HG02571 (cell line): ENCODE measurements at regions not wholly inside any gene's neighbourhood (a gene's known extent, or its start where the extent isn't known, plus 50 kb on each side); places are given as distances from the start of the nearest gene placed in this dataset.
"Not testable (repeated sequence)": the region's sequence is repeated elsewhere in the genome, so short reads cannot be mapped to it uniquely, and the experiment has no call there.

Source experiments
- ATAC-seq: cut with Tn5 transposase; IDR thresholded peaks from one replicate; pipeline ENCODE4 v1.9.1; 2021; ENCODE audit warnings: mild to moderate bottlenecking, moderate library complexity; ENCODE audit not compliant: unreplicated experiment

DNA sequence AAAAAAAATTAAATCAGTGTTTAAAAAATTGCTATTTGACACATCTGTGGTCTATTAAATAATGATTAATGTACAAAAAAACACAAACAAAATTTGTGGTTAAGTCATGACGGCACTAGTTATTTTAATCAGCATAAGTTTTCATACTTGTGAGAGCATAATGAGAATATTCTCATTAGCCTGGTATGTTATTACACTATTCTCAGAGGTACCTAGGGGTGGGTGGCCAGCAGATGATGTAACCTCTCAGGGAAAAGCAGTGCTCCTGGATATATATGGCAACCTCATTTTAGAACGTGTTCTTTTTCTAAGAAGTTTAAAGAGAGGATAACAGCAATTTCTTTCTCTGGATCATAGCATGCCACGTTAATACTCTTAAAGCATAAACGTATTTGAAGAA, 109.2 kb downstream of the GJA1 start:
- no peak for ATAC-seq

DNA sequence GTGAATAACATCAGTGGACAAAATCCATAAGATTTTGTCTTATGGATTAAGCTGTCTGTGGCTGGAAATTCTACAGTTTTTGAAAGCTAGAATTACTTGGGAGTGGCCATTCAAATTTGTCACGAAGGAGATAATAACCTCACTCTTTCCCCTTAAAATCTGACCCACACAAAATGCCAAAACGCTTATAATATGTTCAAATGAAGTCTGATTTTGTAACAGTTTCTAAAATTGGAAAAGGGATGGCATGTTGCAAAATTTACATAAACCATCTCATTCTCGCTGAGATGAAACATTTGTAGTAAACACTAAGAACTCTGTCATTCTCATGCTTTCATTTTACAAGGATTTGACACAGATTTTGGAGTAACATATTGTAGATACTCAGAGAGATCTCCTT, 112.7 kb downstream of the GJA1 start:
- ATAC-seq = no peak

DNA sequence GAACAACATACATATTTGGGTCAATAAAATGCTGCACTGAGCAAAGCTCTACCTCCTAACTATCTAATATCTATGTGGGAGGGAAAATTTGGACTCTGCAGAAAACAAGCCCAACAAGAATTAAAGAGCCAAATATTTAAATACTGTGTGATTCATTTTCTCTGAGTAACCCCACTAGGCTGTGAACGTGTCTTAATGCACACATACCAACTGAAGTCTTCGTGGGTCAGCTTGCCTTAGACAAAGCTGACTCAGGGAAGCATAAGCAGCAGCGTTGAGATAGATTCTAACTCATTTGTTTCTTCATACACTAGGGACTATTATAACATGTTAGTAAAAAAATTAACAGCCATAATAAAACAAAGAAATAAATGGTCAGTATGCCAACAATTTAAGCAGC, 114.3 kb downstream of the GJA1 start:
- ATAC-seq = no peak

DNA sequence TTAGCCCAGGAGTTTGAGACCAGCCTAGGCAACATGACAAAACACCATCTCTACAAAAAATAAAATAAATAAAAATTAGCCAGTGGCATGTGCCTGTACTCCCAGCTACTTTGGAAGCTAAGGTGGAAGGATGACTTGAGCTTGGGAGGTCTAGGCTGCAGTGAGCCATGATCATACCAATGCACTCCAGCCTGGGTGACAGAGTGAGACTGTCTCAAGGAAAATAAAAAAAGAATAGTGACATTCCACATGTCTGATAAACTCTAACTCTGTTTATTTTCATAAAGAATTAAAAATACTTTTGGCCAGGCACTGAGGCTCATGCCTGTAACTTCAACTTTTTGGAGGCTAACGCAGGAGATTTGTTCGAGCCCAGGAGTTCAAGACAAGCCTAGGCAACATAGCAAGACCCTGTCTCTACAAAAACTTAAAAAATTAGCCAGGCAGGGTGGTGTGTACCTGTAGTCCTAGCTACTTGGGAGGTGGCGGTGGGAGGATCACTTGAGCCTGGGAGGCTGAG, 115.1 kb downstream of the GJA1 start:
- no peak for ATAC-seq

DNA sequence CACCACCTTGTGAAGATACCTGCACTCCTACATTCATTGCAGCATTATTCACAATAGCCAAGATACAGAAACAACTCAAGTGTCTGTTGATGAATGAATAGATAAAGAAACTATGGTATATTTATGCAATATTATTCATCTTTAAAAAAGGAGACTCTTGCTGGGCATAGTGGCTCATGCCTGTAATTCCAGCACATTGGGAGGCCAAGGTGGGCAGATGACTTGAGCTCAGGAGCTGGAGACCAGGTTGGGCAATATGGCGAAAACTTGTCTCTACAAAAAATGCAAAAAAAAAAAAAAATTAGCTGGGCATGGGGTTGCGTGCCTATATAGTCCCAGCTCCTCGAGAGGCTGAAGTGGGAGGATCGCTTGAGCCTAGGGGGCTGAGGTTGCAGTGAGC, 119.8 kb downstream of the GJA1 start:
- ATAC-seq = no peak

GRCh38 chr6:121556149-121556548, 120.7 kb downstream of the GJA1 start:
- ATAC-seq = not testable (repeated sequence)

DNA sequence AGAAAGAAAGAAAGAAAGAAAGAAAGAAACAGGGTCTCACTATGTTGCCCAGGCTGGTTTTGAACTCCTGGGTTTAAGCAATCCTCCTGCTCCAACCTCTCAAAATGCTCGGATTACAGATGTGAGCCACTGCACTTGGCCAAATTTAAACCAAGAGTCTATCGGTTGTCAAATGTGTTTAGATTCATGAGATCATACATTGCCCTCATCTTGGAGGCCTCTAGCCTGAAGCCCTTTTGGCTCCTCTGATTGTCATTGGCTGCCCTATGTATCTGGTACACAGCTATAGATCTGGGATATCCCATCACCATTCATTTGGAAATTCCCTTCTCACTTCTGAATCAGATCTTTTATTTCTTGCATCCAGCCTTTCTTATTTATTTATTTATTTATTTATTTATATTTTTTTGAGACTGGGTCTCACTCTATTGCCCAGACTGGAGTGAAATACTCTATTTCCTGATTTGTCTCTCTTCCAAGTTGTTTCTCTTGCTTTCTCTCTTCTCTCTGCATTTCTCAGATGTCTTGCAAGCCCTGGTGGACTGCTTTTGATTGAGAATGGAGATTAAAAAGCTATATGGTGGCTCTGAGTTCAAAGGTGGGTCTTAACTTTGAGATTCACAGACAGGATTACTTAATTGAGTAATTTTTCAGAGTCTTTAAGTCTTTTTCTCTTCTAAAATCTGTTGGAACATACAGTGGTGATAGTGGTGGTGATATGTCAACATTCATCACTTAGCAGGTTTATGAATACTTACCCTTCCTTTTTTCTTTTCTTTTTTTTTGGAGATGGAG, 121.9 kb downstream of the GJA1 start:
- ATAC-seq = no peak

GRCh38 chr6:121559611-121560269, 124.3 kb downstream of the GJA1 start:
- no peak for ATAC-seq

GRCh38 chr6:121560476-121560875, 125.0 kb downstream of the GJA1 start:
- ATAC-seq = no peak

GRCh38 chr6:121563286-121563685, 127.8 kb downstream of the GJA1 start:
- no peak for ATAC-seq

- not testable (repeated sequence) for ATAC-seq
Measured at GRCh38 chr6:121564529-121564928, 129.1 kb downstream of the GJA1 start.

DNA sequence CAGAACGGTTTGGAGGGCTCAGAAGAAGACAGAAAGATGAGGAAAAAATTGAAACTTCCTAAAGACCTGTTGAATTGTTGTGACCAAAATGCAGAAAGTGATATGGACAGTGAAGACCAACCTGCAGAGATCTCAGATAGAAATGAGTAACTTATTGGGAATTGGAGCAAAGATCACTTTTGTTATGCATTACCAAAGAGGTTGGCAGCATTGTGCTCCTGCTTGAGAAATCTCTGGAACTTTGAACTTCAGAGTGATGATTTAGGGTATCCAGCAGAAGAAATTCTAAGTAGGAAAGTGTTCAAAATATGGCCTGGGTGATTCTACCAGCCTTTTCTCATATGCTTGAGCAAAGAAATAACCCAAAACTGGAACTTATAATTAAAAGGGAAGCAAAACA, 136.0 kb downstream of the GJA1 start:
- ATAC-seq = no peak

DNA sequence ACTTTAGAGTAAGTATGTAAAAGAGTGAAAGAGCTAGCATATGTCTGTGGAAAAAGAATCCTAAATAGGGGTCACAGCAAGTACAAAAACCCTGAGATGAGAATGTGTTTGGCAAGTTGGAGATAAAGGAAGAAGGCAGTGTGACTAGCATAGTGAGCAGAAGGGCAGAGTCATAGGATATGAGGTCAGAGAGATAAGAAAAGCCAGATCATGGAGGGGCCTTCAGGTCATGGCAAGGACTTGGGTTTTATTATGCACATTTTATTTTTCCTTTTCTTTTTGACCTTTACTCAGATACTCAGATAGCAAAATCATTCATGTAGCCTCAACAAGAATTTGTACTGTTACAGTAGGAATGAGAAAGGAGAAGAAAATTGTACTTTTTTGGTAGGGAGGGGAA, 138.0 kb downstream of the GJA1 start:
- no peak for ATAC-seq

DNA sequence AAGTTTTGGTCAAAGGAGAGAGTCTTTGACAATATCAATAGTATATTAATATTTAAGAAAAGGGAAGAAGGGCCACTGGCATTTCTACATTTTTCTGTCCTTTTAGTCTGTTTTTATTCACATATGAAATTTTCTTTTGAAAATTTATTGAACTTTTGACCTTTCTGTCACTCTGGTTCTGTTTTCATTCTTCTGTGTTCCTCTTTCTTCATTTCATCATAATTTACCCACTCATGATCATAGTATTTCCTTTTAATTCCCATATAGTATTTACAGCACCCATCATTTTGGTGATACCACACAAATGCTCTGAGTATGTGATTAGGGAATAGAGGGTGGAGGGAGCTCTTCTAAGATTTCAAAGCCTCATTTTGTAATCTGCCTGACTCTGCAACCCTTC, 142.8 kb downstream of the GJA1 start:
- ATAC-seq = no peak

GRCh38 chr6:121579478-121579877, 144.0 kb downstream of the GJA1 start:
- no peak for ATAC-seq

DNA sequence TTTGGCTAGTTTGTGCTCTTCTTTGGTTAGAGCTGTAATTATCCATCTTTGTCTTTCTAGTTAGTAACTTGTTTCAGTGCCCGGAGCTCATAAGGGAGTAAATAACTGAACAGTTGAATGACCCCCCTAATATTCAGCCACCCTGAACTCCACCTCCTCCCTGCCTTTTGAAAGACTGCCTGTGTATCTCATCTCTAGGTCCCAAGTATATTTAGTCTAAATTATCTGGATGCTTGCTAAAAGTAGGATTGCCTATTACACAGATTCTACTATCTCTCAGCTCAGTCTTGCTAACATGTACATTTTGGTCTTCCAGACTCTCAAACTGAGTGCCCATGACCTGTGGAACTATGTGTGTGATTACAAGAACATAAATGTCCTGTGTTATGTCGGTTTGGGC, 145.9 kb downstream of the GJA1 start:
- ATAC-seq = no peak

DNA sequence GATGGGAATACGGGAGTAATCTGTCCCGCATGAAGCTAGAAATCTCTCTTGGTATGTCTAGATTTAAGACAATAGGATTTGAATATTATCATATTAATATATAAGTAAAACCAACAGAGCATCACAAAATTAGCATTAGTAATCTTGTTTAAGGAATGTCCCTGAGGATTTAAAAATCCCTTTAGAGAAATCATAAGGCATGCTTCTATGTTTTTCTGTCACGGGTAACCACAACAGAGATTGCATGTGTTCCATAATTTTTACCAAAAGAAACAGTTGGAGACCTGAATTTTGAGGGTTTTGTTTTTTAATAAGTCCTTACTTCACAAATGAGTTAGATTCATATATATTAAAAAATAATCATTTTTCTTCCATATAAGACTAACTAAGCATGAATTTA, 146.8 kb downstream of the GJA1 start:
- ATAC-seq = no peak

GRCh38 chr6:121584586-121585369, 149.3 kb downstream of the GJA1 start:
- no peak for ATAC-seq

DNA sequence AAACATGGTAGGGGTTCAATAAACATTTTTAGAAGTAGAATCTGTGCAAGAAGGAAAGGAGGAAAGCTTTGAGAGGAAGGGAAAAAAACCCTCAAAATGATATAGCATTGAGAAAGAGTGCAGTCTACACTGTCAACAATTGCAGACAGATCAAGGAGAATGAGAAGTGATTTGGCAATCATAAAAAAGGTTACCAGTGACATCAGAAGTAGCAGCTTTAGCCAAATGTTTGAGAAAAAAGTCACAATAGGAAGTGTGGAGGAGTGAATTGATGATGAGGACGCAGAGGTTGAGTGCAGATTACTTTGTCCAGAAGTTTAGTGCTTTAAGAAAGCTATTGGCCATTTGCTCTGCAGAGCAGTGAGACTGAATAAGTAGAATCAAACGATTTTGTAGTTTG, 155.0 kb downstream of the GJA1 start:
- no peak for ATAC-seq

- no peak for ATAC-seq
Measured at GRCh38 chr6:121590916-121591315, 155.5 kb downstream of the GJA1 start.

- no peak for ATAC-seq
Measured at GRCh38 chr6:121592261-121592935, 157.0 kb downstream of the GJA1 start.
